ENCODE measurements at regions not wholly inside any gene's neighbourhood (a gene's known extent, or its start where the extent isn't known, plus 50 kb on each side); places are given as distances from the start of the nearest gene placed in this dataset.

DNA sequence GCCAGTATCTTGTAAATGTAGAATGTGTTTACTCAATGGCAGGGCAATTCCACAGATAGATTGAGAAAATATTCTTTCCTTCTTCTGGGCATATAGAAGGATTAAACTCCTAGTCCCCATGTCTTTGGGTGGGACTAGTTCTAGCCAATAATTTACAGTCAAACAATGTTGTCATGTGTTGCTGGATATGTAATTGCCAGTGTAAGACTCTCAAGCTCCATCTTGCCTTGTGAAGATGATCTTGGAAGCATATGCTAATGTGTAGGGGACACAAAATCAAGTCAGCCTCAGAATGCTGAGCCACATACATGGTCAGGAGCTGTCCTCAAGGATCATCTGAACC, 386.9 kb downstream of the CETN3 start:
- TF ChIP-seq POLR2A (IDR thresholded peaks at IDR 0.05), result no peak
- no peak for TF ChIP-seq CTCF (IDR thresholded peaks at IDR 0.05)
